ENCODE measurements at regions not wholly inside any gene's neighbourhood (a gene's known extent, or its start where the extent isn't known, plus 50 kb on each side); places are given as distances from the start of the nearest gene placed in this dataset.

DNA sequence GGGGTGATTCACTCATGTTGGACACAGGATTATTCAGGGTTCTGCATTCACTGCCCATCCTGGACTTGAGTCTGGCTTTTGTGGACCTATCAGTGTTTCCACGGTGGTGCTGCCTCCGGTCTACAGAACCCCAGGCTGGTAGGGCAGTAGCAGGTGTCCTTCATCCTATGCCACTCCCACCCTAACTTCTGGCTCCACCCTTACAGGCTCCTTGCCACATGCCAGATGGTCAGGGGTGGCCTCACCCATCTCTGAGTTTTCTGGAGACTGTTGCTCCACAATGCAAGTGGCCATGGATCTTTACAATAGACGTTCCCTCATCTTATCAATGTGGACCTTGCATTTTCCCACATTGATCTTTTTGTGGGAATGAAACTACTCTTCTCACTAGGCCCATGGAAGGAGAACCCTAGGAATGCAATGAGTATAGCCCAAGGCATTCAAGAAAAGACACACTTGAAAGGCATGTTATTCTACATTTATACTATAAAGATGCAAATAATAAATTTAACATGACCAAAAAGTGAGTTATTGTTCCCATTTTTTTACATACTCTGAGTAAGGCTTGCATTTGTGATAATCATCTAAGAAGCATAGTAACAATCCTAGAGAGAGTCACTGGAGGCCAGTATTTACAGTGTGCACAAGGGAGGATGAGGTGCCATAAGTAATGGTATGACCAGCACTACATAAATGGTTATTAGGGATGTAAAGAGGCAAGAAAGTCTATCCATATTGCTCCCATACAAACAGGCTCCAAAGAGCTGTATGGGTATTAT is 57.4 kb upstream of the ADO start:
- DNase-seq, result no peak

- no peak for DNase-seq
These were observed 56.1 kb upstream of the ADO start for GRCh38 chr10:62748386-62748785.

DNA sequence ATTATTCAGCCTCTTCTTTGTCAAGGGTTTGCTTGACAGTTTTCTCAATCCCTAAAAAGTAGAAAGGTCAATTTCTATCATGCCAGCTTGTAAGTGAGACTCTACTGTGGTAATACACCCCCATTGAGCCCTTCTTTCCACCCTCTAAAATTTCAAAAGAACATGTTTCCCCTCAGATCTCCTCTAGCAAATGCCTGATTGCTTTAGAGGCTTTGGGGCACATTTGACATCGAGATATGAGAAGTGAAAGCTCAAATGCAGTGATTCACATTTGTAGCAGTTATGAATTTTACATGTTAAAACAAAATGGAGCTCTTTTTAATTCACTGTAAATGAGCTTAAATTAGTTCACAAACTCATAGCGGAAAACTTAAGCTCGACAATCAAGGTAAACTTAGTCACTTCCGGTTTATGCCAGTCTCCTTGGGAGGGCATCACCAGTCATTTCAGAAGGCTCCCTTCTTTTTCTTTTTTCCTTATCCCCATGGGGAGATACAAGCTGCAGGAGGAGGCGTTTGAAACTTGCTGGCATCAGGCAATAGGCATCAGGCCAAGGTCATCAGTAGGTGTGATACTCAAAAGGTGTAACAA is 55.3 kb upstream of the ADO start:
- DNase-seq, result no peak

Data from right kidney (tissue), 1 donor.